Ascending aorta (tissue), 2 donors: ENCODE measurements at regions not wholly inside any gene's neighbourhood (a gene's known extent, or its start where the extent isn't known, plus 50 kb on each side); places are given as distances from the start of the nearest gene placed in this dataset.
"Not testable (repeated sequence)": the region's sequence is repeated elsewhere in the genome, so short reads cannot be mapped to it uniquely, and the experiment has no call there.

Source experiments
- DNase-seq, 2 donors: peaks; one replicate each; pipeline ENCODE4 v3.0.0-alpha.2; 2019; ENCODE audit warnings: low spot score in 2 of 2
- H3K27ac ChIP-seq, 2 donors: fragments of 200-600 bp; sonication (generic); one replicate each; pipeline ENCODE4 v1.5.1; 2016 to 2017; ENCODE audit warnings: mild to moderate bottlenecking in 1 of 2
- H3K27me3 ChIP-seq: fragments of 200-600 bp; sonication (generic); one replicate; pipeline ENCODE4 v1.5.1; 2017
- H3K36me3 ChIP-seq, 2 donors: fragments of 200-600 bp; sonication (generic); one replicate each; pipeline ENCODE4 v1.5.1; 2016
- H3K4me1 ChIP-seq, 2 donors: fragments of 200-600 bp; sonication (generic); one replicate each; pipeline ENCODE4 v1.5.1; 2016 to 2017; ENCODE audit warnings: mild to moderate bottlenecking in 1 of 2
- H3K4me3 ChIP-seq, 2 donors: fragments of 200-600 bp; sonication (generic); one replicate each; pipeline ENCODE4 v1.5.1; 2016 to 2017; ENCODE audit warnings: mild to moderate bottlenecking in 1 of 2
- H3K9me3 ChIP-seq, 2 donors: fragments of 200-600 bp; sonication (generic); one replicate each; pipeline ENCODE4 v1.5.1; 2016
- intact Hi-C: fragments of 100-400 bp; cut with DNase I; formaldehyde crosslinking; loops from one replicate; pipeline ENCODE4 v1.15.1; 2023
- TF ChIP-seq, protein P1 (sequence below), 3 experiments: fragments of 200-600 bp in 2 of 3; fragments of 450-650 bp in 1 of 3; sonication (generic) in 2 of 3; IDR thresholded peaks; one replicate each; pipeline ENCODE4 v1.5.1; 2016 to 2019; ENCODE audit warnings: antibody characterized with exemption in 3 of 3, mild to moderate bottlenecking in 1 of 3, moderate library complexity in 1 of 3

DNA sequence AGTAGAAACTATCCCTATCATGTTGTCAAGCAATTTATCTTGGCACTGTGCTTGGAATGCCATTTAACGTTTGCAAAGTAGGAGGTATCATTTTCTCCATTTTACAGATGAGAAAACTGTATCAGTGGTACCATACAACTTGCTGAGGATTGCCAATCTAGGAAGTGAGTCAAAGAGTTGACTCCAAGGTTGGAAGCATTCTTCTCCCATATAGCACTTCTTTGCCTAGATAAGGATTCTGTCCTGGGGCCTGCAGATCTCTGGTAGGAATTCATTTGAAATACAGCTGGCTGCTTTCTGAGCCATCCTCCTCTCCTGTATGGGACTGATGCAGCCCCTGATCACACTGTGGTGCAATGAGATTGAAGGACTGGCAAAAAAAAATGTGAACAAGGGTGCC is 170.2 kb downstream of the ALDH1A2 start:
- TF ChIP-seq, protein P1, sequence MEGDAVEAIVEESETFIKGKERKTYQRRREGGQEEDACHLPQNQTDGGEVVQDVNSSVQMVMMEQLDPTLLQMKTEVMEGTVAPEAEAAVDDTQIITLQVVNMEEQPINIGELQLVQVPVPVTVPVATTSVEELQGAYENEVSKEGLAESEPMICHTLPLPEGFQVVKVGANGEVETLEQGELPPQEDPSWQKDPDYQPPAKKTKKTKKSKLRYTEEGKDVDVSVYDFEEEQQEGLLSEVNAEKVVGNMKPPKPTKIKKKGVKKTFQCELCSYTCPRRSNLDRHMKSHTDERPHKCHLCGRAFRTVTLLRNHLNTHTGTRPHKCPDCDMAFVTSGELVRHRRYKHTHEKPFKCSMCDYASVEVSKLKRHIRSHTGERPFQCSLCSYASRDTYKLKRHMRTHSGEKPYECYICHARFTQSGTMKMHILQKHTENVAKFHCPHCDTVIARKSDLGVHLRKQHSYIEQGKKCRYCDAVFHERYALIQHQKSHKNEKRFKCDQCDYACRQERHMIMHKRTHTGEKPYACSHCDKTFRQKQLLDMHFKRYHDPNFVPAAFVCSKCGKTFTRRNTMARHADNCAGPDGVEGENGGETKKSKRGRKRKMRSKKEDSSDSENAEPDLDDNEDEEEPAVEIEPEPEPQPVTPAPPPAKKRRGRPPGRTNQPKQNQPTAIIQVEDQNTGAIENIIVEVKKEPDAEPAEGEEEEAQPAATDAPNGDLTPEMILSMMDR (IDR thresholded peaks at IDR 0.05) = no peak
- intact Hi-C loops = no loop called here
- Histone ChIP-seq H3K9me3 (no peaks in the 10 kb centered on the region), H3K4me3 (no peak overlapping the region), H3K27me3 (no peaks in the 10 kb centered on the region), H3K27ac (no peak overlapping the region), H3K36me3 (no peaks in the 10 kb centered on the region), H3K4me1 (no peaks in the 10 kb centered on the region)
- DNase-seq = no peak

- H3K9me3 ChIP-seq = no peaks in the 10 kb centered on the region
- TF ChIP-seq, protein P1 (IDR thresholded peaks at IDR 0.05) = no peak
- H3K4me1 ChIP-seq = no peaks in the 10 kb centered on the region
- intact Hi-C loops = no loop called here
- no peak for DNase-seq
- no peak overlapping the region for H3K27ac ChIP-seq
- H3K27me3 ChIP-seq = no peaks in the 10 kb centered on the region
- H3K4me3 ChIP-seq = no peak overlapping the region
- no peaks in the 10 kb centered on the region for H3K36me3 ChIP-seq
Observed at GRCh38 chr15:57896114-57896513, 169.4 kb downstream of the ALDH1A2 start.

- intact Hi-C loops, H3K4me1 ChIP-seq, DNase-seq, H3K27me3 ChIP-seq, H3K36me3 ChIP-seq, H3K9me3 ChIP-seq, H3K4me3 ChIP-seq, H3K27ac ChIP-seq: not testable (repeated sequence)
Observed at GRCh38 chr15:57896899-57897298, 168.6 kb downstream of the ALDH1A2 start.

DNA sequence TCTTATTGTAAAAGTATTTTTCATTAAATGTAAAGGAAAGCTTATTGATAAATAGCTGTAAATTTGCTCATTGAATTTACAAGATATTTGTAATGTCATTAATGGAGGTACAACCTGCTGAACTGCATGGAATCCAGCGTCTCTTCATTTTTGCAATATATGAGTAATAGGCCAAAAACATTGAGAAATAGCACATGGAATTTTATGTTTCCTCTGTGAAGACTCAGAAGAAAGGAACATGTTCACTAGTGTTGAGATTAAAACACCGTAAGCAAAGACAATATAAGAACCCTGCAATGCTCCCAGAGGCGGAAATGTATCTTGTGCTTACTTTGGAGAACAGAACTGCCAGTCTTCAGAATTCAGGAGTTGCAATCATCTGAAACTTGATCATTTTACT is 167.6 kb downstream of the ALDH1A2 start:
- DNase-seq = no peak
- Histone ChIP-seq H3K9me3 (no peaks in the 10 kb centered on the region), H3K27ac (no peak overlapping the region), H3K4me3 (no peak overlapping the region), H3K36me3 (no peaks in the 10 kb centered on the region), H3K4me1 (no peaks in the 10 kb centered on the region), H3K27me3 (no peaks in the 10 kb centered on the region)
- intact Hi-C loops = no loop called here
- TF ChIP-seq, protein P1 (IDR thresholded peaks at IDR 0.05) = no peak

- H3K9me3 ChIP-seq = no peaks in the 10 kb centered on the region
- TF ChIP-seq, protein P1 (IDR thresholded peaks at IDR 0.05) = no peak
- intact Hi-C loops = no loop called here
- no peak overlapping the region for H3K27ac ChIP-seq
- no peak for DNase-seq
- no peak overlapping the region for H3K4me3 ChIP-seq
- H3K36me3 ChIP-seq = no peaks in the 10 kb centered on the region
- no peaks in the 10 kb centered on the region for H3K27me3 ChIP-seq
- no peaks in the 10 kb centered on the region for H3K4me1 ChIP-seq
Observed at GRCh38 chr15:57902155-57902554, 163.4 kb downstream of the ALDH1A2 start.
